GM13977 (cell line): ENCODE measurements at regions not wholly inside any gene's neighbourhood (a gene's known extent, or its start where the extent isn't known, plus 50 kb on each side); places are given as distances from the start of the nearest gene placed in this dataset.

Source experiments
- DNase-seq: peaks from one replicate; pipeline ENCODE4 v3.0.0; 2012; ENCODE audit warnings: low spot score
- CTCF ChIP-seq: IDR thresholded peaks from 2 replicates; pipeline ENCODE4 v1.5.1; 2012; ENCODE audit warnings: mild to moderate bottlenecking, control low read depth; ENCODE audit not compliant: insufficient read depth; ENCODE audit errors: extremely low read depth, missing control alignments
- in situ Hi-C: fragments of 300-500 bp; cut with MboI; formaldehyde crosslinking; loops from one replicate; pipeline ENCODE4 v1.12.0; 2022; ENCODE audit warnings: low sequenced_read_pairs, low pct_unique_long_range_greater_than_20kb, mixed read lengths, inconsistent platforms; ENCODE audit not compliant: unreplicated experiment

- in situ Hi-C loops, result no loop called here
- DNase-seq, result no peak
- TF ChIP-seq CTCF, result no peak
These were observed 137.4 kb upstream of the CDH4 start for GRCh38 chr20:61114493-61115175.

GRCh38 chr20:61115364-61116065 is 136.5 kb upstream of the CDH4 start:
- no peak for DNase-seq
- in situ Hi-C loops, result no loop called here
- TF ChIP-seq CTCF, result no peak

GRCh38 chr20:61117725-61118124 is 134.3 kb upstream of the CDH4 start:
- TF ChIP-seq CTCF, result no peak
- no peak for DNase-seq
- in situ Hi-C loops, result no loop called here

- no peak for DNase-seq
- in situ Hi-C loops, result no loop called here
- TF ChIP-seq CTCF, result no peak
These were observed 133.4 kb upstream of the CDH4 start for GRCh38 chr20:61118429-61119224.

- in situ Hi-C loops, result no loop called here
- no peak for DNase-seq
- no peak for TF ChIP-seq CTCF
These were observed 132.8 kb upstream of the CDH4 start for GRCh38 chr20:61119273-61119672.

- in situ Hi-C loops, result no loop called here
- TF ChIP-seq CTCF, result no peak
- DNase-seq, result no peak
These were observed 132.2 kb upstream of the CDH4 start for GRCh38 chr20:61119794-61120410.
